Tibial nerve (tissue), 4 donors: ENCODE measurements at regions not wholly inside any gene's neighbourhood (a gene's known extent, or its start where the extent isn't known, plus 50 kb on each side); places are given as distances from the start of the nearest gene placed in this dataset.

Experiments
- EP300 ChIP-seq, 2 donors: sonication (generic); formaldehyde crosslinking; IDR thresholded peaks; one replicate each; pipeline ENCODE4 v1.6.1; 2017; ENCODE audit warnings: antibody characterized with exemption in 2 of 2, mild to moderate bottlenecking in 1 of 2
- POLR2A ChIP-seq, 2 donors: fragments of 450-650 bp; IDR thresholded peaks; one replicate each; pipeline ENCODE4 v1.6.1; 2017; ENCODE audit warnings: antibody characterized with exemption in 2 of 2, mild to moderate bottlenecking in 2 of 2, moderate library complexity in 2 of 2
- TF ChIP-seq, protein P1 (sequence below), 5 experiments: fragments of 200-600 bp in 3 of 5; fragments of 450-650 bp in 2 of 5; sonication (generic) in 3 of 5; IDR thresholded peaks; one replicate each; pipeline ENCODE4 v1.5.1; 2016 to 2019; ENCODE audit warnings: antibody characterized with exemption in 5 of 5, mild to moderate bottlenecking in 3 of 5, moderate library complexity in 2 of 5

- TF ChIP-seq, protein P1, sequence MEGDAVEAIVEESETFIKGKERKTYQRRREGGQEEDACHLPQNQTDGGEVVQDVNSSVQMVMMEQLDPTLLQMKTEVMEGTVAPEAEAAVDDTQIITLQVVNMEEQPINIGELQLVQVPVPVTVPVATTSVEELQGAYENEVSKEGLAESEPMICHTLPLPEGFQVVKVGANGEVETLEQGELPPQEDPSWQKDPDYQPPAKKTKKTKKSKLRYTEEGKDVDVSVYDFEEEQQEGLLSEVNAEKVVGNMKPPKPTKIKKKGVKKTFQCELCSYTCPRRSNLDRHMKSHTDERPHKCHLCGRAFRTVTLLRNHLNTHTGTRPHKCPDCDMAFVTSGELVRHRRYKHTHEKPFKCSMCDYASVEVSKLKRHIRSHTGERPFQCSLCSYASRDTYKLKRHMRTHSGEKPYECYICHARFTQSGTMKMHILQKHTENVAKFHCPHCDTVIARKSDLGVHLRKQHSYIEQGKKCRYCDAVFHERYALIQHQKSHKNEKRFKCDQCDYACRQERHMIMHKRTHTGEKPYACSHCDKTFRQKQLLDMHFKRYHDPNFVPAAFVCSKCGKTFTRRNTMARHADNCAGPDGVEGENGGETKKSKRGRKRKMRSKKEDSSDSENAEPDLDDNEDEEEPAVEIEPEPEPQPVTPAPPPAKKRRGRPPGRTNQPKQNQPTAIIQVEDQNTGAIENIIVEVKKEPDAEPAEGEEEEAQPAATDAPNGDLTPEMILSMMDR (IDR thresholded peaks at IDR 0.05), result no peak
- TF ChIP-seq POLR2A (IDR thresholded peaks at IDR 0.05) (no peak), EP300 (IDR thresholded peaks at IDR 0.05) (no peak)
Observed at GRCh38 chr13:74706801-74707200, 572.6 kb upstream of the KLF12 start.
